WTC11 (cell line): ENCODE measurements at regions not wholly inside any gene's neighbourhood (a gene's known extent, or its start where the extent isn't known, plus 50 kb on each side); places are given as distances from the start of the nearest gene placed in this dataset.

ENCODE experiments used
- ATAC-seq: fragments of 200-7000 bp; cut with Tn5 transposase; 2 replicates; pipeline ENCODE4 v1.10.0; 2021; ENCODE audit warnings: mild to moderate bottlenecking, moderate library complexity
- CTCF ChIA-PET: fragments of 300-600 bp; sonication (Branson Sonifier 250); formaldehyde crosslinking; loops from one replicate; lab custom pipeline; 2021; ENCODE audit warnings: antibody characterized with exemption; lab: Charles Lee
- POLR2A ChIA-PET: fragments of 350-600 bp; sonication (Branson Sonifier 250); formaldehyde crosslinking; loops from one replicate; lab custom pipeline; 2021; ENCODE audit warnings: antibody characterized with exemption; lab: Charles Lee
- DNase-seq: peaks from one replicate; pipeline ENCODE4 v3.0.0; 2021; ENCODE audit warnings: low spot score
- H3K27ac Mint-ChIP-seq: 2 replicates; pipeline ENCODE4 v1.8.0; 2021; ENCODE audit warnings: mixed read lengths
- H3K27me3 Mint-ChIP-seq: 2 replicates; pipeline ENCODE4 v1.8.0; 2021; ENCODE audit warnings: low read depth, mild to moderate bottlenecking, moderate library complexity, mixed read lengths
- H3K36me3 Mint-ChIP-seq: 2 replicates; pipeline ENCODE4 v1.8.0; 2021; ENCODE audit warnings: mixed read lengths
- H3K4me1 Mint-ChIP-seq: 2 replicates; pipeline ENCODE4 v1.8.0; 2022; ENCODE audit warnings: mixed read lengths
- H3K4me3 Mint-ChIP-seq: 2 replicates; pipeline ENCODE4 v1.8.0; 2021; ENCODE audit warnings: mild to moderate bottlenecking, moderate library complexity, mixed read lengths
- H3K9me3 Mint-ChIP-seq: 2 replicates; pipeline ENCODE4 v1.8.0; 2021; ENCODE audit warnings: mixed read lengths
- GABPB1 ChIP-seq: sonication (generic); formaldehyde crosslinking; IDR thresholded peaks from 2 replicates; pipeline ENCODE4 v1.8.1; 2023; ENCODE audit warnings: mild to moderate bottlenecking, missing genetic modification reagents
- GRHL2 ChIP-seq: fragments of 250-450 bp; sonication (Bioruptor Pico); IDR thresholded peaks from 2 replicates; pipeline ENCODE4 v1.8.0; 2022; ENCODE audit warnings: mild to moderate bottlenecking, moderate library complexity; ENCODE audit not compliant: insufficient replicate concordance, severe bottlenecking
- HMGA2 ChIP-seq: fragments of 250-450 bp; sonication (Bioruptor Pico); IDR thresholded peaks from 2 replicates; pipeline ENCODE4 v1.4.0; 2021; ENCODE audit warnings: mild to moderate bottlenecking, moderate library complexity
- IRF2 ChIP-seq: sonication (generic); formaldehyde crosslinking; IDR thresholded peaks from 2 replicates; pipeline ENCODE4 v1.8.0; 2022; ENCODE audit warnings: low read depth, missing genetic modification reagents, borderline replicate concordance
- MAX ChIP-seq: sonication (generic); formaldehyde crosslinking; IDR thresholded peaks from 2 replicates; pipeline ENCODE4 v1.8.0; 2022; ENCODE audit warnings: mild to moderate bottlenecking, missing genetic modification reagents
- MXD4 ChIP-seq: fragments of 250-450 bp; sonication (Bioruptor Pico); IDR thresholded peaks from 2 replicates; pipeline ENCODE4 v1.8.0; 2021; ENCODE audit warnings: mild to moderate bottlenecking, moderate library complexity, borderline replicate concordance
- MYBL2 ChIP-seq: sonication (generic); formaldehyde crosslinking; IDR thresholded peaks from 2 replicates; pipeline ENCODE4 v1.8.1; 2023; ENCODE audit warnings: mild to moderate bottlenecking, moderate library complexity, missing genetic modification reagents
- NFATC4 ChIP-seq: fragments of 250-450 bp; sonication (Bioruptor Pico); IDR thresholded peaks from 2 replicates; pipeline ENCODE4 v1.9.0; 2021; ENCODE audit warnings: mild to moderate bottlenecking
- NFYB ChIP-seq: sonication (generic); formaldehyde crosslinking; conservative IDR thresholded peaks from 2 replicates; pipeline ENCODE4 v1.8.0; 2022; ENCODE audit warnings: low read depth, missing genetic modification reagents
- RELA ChIP-seq: sonication (generic); formaldehyde crosslinking; IDR thresholded peaks from 2 replicates; pipeline ENCODE4 v1.8.1; 2022; ENCODE audit warnings: missing genetic modification reagents, mild to moderate bottlenecking, borderline replicate concordance
- SMAD4 ChIP-seq: sonication (generic); formaldehyde crosslinking; IDR thresholded peaks from 2 replicates; pipeline ENCODE4 v1.8.0; 2022; ENCODE audit warnings: mild to moderate bottlenecking, missing genetic modification reagents
- SP1 ChIP-seq: sonication (generic); formaldehyde crosslinking; conservative IDR thresholded peaks from 2 replicates; pipeline ENCODE4 v1.8.1; 2022; ENCODE audit warnings: missing genetic modification reagents
- TEAD4 ChIP-seq: sonication (generic); formaldehyde crosslinking; IDR thresholded peaks from 2 replicates; pipeline ENCODE4 v1.8.0; 2022; ENCODE audit warnings: mild to moderate bottlenecking, missing genetic modification reagents
- ZMAT4 ChIP-seq: fragments of 250-450 bp; sonication (Bioruptor Pico); IDR thresholded peaks from 2 replicates; pipeline ENCODE4 v1.9.0; 2021; ENCODE audit warnings: mild to moderate bottlenecking
- ZNF232 ChIP-seq: sonication (generic); formaldehyde crosslinking; IDR thresholded peaks from 2 replicates; pipeline ENCODE4 v1.8.0; 2022; ENCODE audit warnings: mild to moderate bottlenecking, missing genetic modification reagents
- ZNF263 ChIP-seq: sonication (generic); formaldehyde crosslinking; IDR thresholded peaks from 2 replicates; pipeline ENCODE4 v1.8.1; 2022; ENCODE audit warnings: low read depth, mild to moderate bottlenecking, moderate library complexity, missing genetic modification reagents
- ZNF317 ChIP-seq: sonication (generic); formaldehyde crosslinking; IDR thresholded peaks from 2 replicates; pipeline ENCODE4 v1.8.1; 2023; ENCODE audit warnings: low read depth, mild to moderate bottlenecking, moderate library complexity, missing genetic modification reagents, borderline replicate concordance
- ZNF396 ChIP-seq: fragments of 250-450 bp; sonication (Bioruptor Pico); IDR thresholded peaks from 2 replicates; pipeline ENCODE4 v1.8.0; 2021; ENCODE audit warnings: mild to moderate bottlenecking, moderate library complexity, borderline replicate concordance
- ZNF416 ChIP-seq: fragments of 250-450 bp; sonication (Bioruptor Pico); IDR thresholded peaks from 2 replicates; pipeline ENCODE4 v1.9.0; 2021; ENCODE audit warnings: mild to moderate bottlenecking, inconsistent platforms
- TF ChIP-seq, protein P1 (sequence below): sonication (generic); formaldehyde crosslinking; IDR thresholded peaks from 2 replicates; pipeline ENCODE4 v1.8.1; 2022; ENCODE audit warnings: missing genetic modification reagents, borderline replicate concordance
- TF ChIP-seq, protein P2 (sequence below): sonication (generic); formaldehyde crosslinking; IDR thresholded peaks from 2 replicates; pipeline ENCODE4 v1.8.0; 2022; ENCODE audit warnings: mild to moderate bottlenecking, missing genetic modification reagents
- TF ChIP-seq, protein P3 (sequence below): sonication (generic); formaldehyde crosslinking; IDR thresholded peaks from 2 replicates; pipeline ENCODE4 v1.8.1; 2022; ENCODE audit warnings: mild to moderate bottlenecking, missing genetic modification reagents, moderate library complexity, borderline replicate concordance
- TF ChIP-seq, protein P4 (sequence below): fragments of 250-450 bp; sonication (Bioruptor Pico); IDR thresholded peaks from 2 replicates; pipeline ENCODE4 v2.1.2; 2022; ENCODE audit warnings: mild to moderate bottlenecking, moderate library complexity
- TF ChIP-seq, protein P5 (sequence below): sonication (generic); formaldehyde crosslinking; IDR thresholded peaks from 2 replicates; pipeline ENCODE4 v1.8.1; 2022; ENCODE audit warnings: low read depth, missing genetic modification reagents, borderline replicate concordance
- TF ChIP-seq, protein P6 (sequence below): sonication (generic); formaldehyde crosslinking; IDR thresholded peaks from 2 replicates; pipeline ENCODE4 v1.8.0; 2022; ENCODE audit warnings: mild to moderate bottlenecking, missing genetic modification reagents

GRCh38 chr7:125661677-125662076 is 732.1 kb upstream of the POT1 start (continued):
- TF ChIP-seq, protein P1, sequence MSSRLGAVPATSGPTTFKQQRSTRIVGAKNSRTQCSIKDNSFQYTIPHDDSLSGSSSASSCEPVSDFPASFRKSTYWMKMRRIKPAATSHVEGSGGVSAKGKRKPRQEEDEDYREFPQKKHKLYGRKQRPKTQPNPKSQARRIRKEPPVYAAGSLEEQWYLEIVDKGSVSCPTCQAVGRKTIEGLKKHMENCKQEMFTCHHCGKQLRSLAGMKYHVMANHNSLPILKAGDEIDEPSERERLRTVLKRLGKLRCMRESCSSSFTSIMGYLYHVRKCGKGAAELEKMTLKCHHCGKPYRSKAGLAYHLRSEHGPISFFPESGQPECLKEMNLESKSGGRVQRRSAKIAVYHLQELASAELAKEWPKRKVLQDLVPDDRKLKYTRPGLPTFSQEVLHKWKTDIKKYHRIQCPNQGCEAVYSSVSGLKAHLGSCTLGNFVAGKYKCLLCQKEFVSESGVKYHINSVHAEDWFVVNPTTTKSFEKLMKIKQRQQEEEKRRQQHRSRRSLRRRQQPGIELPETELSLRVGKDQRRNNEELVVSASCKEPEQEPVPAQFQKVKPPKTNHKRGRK (CRISPR knock-in tag) = no peak
- TF ChIP-seq RELA (CRISPR knock-in tag) (no peak), GRHL2 (no peak), ZNF232 (CRISPR knock-in tag) (no peak), IRF2 (CRISPR knock-in tag) (no peak), MAX (CRISPR knock-in tag) (no peak), SMAD4 (CRISPR knock-in tag) (no peak), NFATC4 (CRISPR knock-in tag) (no peak)
- TF ChIP-seq, protein P2, sequence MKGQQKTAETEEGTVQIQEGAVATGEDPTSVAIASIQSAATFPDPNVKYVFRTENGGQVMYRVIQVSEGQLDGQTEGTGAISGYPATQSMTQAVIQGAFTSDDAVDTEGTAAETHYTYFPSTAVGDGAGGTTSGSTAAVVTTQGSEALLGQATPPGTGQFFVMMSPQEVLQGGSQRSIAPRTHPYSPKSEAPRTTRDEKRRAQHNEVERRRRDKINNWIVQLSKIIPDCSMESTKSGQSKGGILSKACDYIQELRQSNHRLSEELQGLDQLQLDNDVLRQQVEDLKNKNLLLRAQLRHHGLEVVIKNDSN = no peak
- TF ChIP-seq, all 79 proteins: peak for 0

DNA sequence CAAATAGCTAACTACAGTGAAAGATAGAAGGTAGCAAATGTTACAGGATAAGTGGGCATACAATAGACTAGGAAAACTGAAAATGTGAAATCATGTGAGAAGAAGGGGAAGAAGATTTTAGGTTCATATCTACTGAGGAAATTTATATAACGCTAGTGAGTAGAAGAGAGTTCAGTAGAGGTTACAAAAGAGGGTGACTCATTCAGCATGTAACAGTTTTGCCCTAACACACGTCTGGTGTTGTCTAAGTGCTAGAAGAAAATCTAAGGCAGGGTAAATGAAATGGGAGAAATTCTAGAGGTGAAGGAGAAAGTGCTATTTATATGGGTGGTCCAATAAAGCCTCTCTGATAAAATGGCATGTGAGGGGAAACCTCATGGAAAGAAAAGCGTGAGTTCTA is 731.4 kb upstream of the POT1 start:
- no peak overlapping the region for H3K27ac Mint-ChIP-seq
- ChIA-PET CTCF (no interaction called here), POLR2A (no interaction called here)
- peaks cover 24% of the 10 kb centered on the region for H3K9me3 Mint-ChIP-seq
- H3K4me3 Mint-ChIP-seq = no peak overlapping the region
- peaks cover 43% of the 10 kb centered on the region for H3K4me1 Mint-ChIP-seq
- DNase-seq (no peak), ATAC-seq (no peak)
- peaks cover 19% of the 10 kb centered on the region for H3K36me3 Mint-ChIP-seq
- no peaks in the 10 kb centered on the region for H3K27me3 Mint-ChIP-seq
- TF ChIP-seq GABPB1 (CRISPR knock-in tag) (no peak), NFATC4 (CRISPR knock-in tag) (no peak), MYBL2 (CRISPR knock-in tag) (no peak), ZNF317 (CRISPR knock-in tag) (no peak), ZNF263 (no peak), NFYB (CRISPR knock-in tag) (no peak), ZMAT4 (CRISPR knock-in tag) (no peak), HMGA2 (CRISPR knock-in tag) (no peak), MXD4 (no peak), TEAD4 (CRISPR knock-in tag) (no peak), ZNF396 (no peak), ZNF416 (CRISPR knock-in tag) (no peak), SP1 (no peak)
- TF ChIP-seq, protein P3, sequence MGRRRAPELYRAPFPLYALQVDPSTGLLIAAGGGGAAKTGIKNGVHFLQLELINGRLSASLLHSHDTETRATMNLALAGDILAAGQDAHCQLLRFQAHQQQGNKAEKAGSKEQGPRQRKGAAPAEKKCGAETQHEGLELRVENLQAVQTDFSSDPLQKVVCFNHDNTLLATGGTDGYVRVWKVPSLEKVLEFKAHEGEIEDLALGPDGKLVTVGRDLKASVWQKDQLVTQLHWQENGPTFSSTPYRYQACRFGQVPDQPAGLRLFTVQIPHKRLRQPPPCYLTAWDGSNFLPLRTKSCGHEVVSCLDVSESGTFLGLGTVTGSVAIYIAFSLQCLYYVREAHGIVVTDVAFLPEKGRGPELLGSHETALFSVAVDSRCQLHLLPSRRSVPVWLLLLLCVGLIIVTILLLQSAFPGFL (CRISPR knock-in tag) = no peak
- TF ChIP-seq, protein P4, sequence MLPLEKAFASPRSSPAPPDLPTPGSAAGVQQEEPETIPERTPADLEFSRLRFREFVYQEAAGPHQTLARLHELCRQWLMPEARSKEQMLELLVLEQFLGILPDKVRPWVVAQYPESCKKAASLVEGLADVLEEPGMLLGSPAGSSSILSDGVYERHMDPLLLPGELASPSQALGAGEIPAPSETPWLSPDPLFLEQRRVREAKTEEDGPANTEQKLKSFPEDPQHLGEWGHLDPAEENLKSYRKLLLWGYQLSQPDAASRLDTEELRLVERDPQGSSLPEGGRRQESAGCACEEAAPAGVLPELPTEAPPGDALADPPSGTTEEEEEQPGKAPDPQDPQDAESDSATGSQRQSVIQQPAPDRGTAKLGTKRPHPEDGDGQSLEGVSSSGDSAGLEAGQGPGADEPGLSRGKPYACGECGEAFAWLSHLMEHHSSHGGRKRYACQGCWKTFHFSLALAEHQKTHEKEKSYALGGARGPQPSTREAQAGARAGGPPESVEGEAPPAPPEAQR (CRISPR knock-in tag) = no peak
- TF ChIP-seq, protein P2 = no peak
- TF ChIP-seq, protein P5, sequence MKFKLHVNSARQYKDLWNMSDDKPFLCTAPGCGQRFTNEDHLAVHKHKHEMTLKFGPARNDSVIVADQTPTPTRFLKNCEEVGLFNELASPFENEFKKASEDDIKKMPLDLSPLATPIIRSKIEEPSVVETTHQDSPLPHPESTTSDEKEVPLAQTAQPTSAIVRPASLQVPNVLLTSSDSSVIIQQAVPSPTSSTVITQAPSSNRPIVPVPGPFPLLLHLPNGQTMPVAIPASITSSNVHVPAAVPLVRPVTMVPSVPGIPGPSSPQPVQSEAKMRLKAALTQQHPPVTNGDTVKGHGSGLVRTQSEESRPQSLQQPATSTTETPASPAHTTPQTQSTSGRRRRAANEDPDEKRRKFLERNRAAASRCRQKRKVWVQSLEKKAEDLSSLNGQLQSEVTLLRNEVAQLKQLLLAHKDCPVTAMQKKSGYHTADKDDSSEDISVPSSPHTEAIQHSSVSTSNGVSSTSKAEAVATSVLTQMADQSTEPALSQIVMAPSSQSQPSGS (CRISPR knock-in tag) = no peak
- TF ChIP-seq, protein P6, sequence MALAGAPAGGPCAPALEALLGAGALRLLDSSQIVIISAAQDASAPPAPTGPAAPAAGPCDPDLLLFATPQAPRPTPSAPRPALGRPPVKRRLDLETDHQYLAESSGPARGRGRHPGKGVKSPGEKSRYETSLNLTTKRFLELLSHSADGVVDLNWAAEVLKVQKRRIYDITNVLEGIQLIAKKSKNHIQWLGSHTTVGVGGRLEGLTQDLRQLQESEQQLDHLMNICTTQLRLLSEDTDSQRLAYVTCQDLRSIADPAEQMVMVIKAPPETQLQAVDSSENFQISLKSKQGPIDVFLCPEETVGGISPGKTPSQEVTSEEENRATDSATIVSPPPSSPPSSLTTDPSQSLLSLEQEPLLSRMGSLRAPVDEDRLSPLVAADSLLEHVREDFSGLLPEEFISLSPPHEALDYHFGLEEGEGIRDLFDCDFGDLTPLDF = no peak
